MM.1S (cell line): ENCODE measurements at regions not wholly inside any gene's neighbourhood (a gene's known extent, or its start where the extent isn't known, plus 50 kb on each side); places are given as distances from the start of the nearest gene placed in this dataset.

Experiments
- CTCF ChIP-seq: fragments of 300-600 bp; sonication (generic); IDR thresholded peaks from 2 replicates; pipeline ENCODE4 v1.5.1; 2016; ENCODE audit warnings: antibody characterized with exemption, low read length, mixed read lengths
- EZH2 ChIP-seq: fragments of 300-600 bp; sonication (generic); optimal IDR thresholded peaks from 2 replicates; pipeline ENCODE3; 2017; ENCODE audit warnings: low read depth, mild to moderate bottlenecking, antibody characterized with exemption, low read length, mixed read lengths

- TF ChIP-seq CTCF (no peak), EZH2 (no peak)
Measured at GRCh38 chr10:78609976-78610375, 458.8 kb upstream of the ZMIZ1 start.
